H1 (cell line): ENCODE measurements at regions not wholly inside any gene's neighbourhood (a gene's known extent, or its start where the extent isn't known, plus 50 kb on each side); places are given as distances from the start of the nearest gene placed in this dataset.

Experiments used
- SAP30 ChIP-seq: fragments of 300-600 bp; sonication (generic); IDR thresholded peaks from 2 replicates; pipeline ENCODE4 v1.7.1; 2012; ENCODE audit warnings: low read length, moderate library complexity, mild to moderate bottlenecking, inconsistent platforms; ENCODE audit not compliant: insufficient read depth, insufficient replicate concordance
- SP1 ChIP-seq: IDR thresholded peaks from 2 replicates; pipeline ENCODE4 v1.6.1; 2011; ENCODE audit warnings: low read depth, low read length
- TF ChIP-seq, protein P1 (sequence below), 3 experiments: IDR thresholded peaks; 1 replicate in 2 of 3; 2 replicates in 1 of 3; pipeline versions ENCODE4 v1.5.1 to v1.6.1; 2011; ENCODE audit warnings: low read length in 3 of 3, mild to moderate bottlenecking in 3 of 3, inconsistent platforms in 2 of 3, low read depth in 1 of 3, moderate library complexity in 1 of 3; ENCODE audit not compliant: insufficient read depth in 1 of 3; ENCODE audit errors: control extremely low read depth in 1 of 3

DNA sequence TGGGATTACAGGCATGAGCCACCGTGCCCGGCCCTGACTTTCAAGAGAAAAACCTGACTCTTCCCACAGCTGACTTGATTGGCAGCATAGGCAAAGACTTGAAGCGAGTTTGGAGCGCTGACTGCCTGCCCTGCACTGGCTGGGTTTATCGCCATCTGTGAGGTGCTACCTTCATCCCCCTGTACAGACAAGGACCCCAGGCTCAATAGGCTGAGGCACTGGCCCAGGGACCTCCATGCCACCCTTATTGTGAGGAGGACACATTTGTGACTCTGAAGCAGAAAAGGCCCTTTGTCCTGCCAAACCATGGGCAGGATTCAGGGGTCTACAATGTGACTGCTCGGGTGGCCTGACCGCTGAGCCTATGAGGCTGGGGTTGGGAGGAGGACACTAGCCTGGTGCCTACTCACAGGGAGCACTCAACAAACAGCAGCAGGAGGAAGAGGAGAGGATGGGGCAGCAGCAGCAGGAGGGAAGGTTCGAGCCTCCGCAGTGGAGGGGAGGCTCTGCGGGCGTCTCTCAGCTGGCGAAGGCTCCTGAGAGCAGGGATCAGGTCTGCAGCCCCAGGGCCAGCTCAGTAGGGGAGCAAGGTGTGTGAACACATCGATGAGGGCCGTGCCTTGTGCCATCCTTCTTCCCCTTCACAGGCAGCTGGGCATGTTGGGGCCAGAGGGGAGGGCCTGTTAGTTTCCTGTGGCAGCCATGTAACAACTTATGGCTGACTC lies 72.9 kb upstream of the WNT7B start (continued):
- TF ChIP-seq, protein P1, sequence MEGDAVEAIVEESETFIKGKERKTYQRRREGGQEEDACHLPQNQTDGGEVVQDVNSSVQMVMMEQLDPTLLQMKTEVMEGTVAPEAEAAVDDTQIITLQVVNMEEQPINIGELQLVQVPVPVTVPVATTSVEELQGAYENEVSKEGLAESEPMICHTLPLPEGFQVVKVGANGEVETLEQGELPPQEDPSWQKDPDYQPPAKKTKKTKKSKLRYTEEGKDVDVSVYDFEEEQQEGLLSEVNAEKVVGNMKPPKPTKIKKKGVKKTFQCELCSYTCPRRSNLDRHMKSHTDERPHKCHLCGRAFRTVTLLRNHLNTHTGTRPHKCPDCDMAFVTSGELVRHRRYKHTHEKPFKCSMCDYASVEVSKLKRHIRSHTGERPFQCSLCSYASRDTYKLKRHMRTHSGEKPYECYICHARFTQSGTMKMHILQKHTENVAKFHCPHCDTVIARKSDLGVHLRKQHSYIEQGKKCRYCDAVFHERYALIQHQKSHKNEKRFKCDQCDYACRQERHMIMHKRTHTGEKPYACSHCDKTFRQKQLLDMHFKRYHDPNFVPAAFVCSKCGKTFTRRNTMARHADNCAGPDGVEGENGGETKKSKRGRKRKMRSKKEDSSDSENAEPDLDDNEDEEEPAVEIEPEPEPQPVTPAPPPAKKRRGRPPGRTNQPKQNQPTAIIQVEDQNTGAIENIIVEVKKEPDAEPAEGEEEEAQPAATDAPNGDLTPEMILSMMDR (IDR thresholded peaks at IDR 0.05; ENCODE audit: control extremely low read depth in 1 of 3, insufficient read depth in 1 of 3, low read depth in 1 of 3, low read length in 3 of 3) = no peak
- TF ChIP-seq SP1 = no peak
- no peak for TF ChIP-seq SAP30
